ENCODE measurements at regions not wholly inside any gene's neighbourhood (a gene's known extent, or its start where the extent isn't known, plus 50 kb on each side); places are given as distances from the start of the nearest gene placed in this dataset.

- DNase-seq: no peak
Observed at GRCh38 chr11:131121426-131122333, 205.4 kb upstream of the SNX19 start.

GRCh38 chr11:131122448-131122847 is 206.2 kb upstream of the SNX19 start:
- no peak for DNase-seq

- no peak for DNase-seq
Observed at GRCh38 chr11:131129474-131129873, 213.2 kb upstream of the SNX19 start.

GRCh38 chr11:131135611-131136010 is 219.3 kb upstream of the SNX19 start:
- DNase-seq: no peak

- no peak for DNase-seq
Observed at GRCh38 chr11:131136486-131136885, 220.2 kb upstream of the SNX19 start.

- DNase-seq: no peak
Observed at GRCh38 chr11:131137046-131137445, 220.8 kb upstream of the SNX19 start.

- DNase-seq: no peak
Observed at GRCh38 chr11:131138731-131139130, 222.5 kb upstream of the SNX19 start.

GRCh38 chr11:131145791-131146190 is 224.6 kb upstream of the NTM start:
- DNase-seq: no peak

GRCh38 chr11:131146827-131147490 is 223.5 kb upstream of the NTM start:
- no peak for DNase-seq

GRCh38 chr11:131154351-131154750 is 216.1 kb upstream of the NTM start:
- no peak for DNase-seq

- DNase-seq: no peak
Observed at GRCh38 chr11:131157678-131158077, 212.7 kb upstream of the NTM start.

GRCh38 chr11:131160846-131161245 is 209.6 kb upstream of the NTM start:
- no peak for DNase-seq

- no peak for DNase-seq
Observed at GRCh38 chr11:131163613-131164012, 206.8 kb upstream of the NTM start.

GRCh38 chr11:131165036-131165435 is 205.4 kb upstream of the NTM start:
- DNase-seq: no peak

GRCh38 chr11:131168839-131169713 is 201.3 kb upstream of the NTM start:
- no peak for DNase-seq

- no peak for DNase-seq
Observed at GRCh38 chr11:131172011-131172410, 198.4 kb upstream of the NTM start.

- DNase-seq: no peak
Observed at GRCh38 chr11:131178020-131178419, 192.4 kb upstream of the NTM start.

- DNase-seq: no peak
Observed at GRCh38 chr11:131178596-131178995, 191.8 kb upstream of the NTM start.

GRCh38 chr11:131179836-131180235 is 190.6 kb upstream of the NTM start:
- DNase-seq: no peak

GRCh38 chr11:131185915-131186314 is 184.5 kb upstream of the NTM start:
- DNase-seq: no peak

- no peak for DNase-seq
Observed at GRCh38 chr11:131186629-131187101, 183.8 kb upstream of the NTM start.

- no peak for DNase-seq
Observed at GRCh38 chr11:131190446-131190845, 180.0 kb upstream of the NTM start.

- no peak for DNase-seq
Observed at GRCh38 chr11:131191606-131192005, 178.8 kb upstream of the NTM start.

Data from NCI-H748 treated with DMSO at 0.1 percent for 48 hours (cell line).